Endometrium (tissue), 2 donors: ENCODE measurements at regions not wholly inside any gene's neighbourhood (a gene's known extent, or its start where the extent isn't known, plus 50 kb on each side); places are given as distances from the start of the nearest gene placed in this dataset.
"Not testable (repeated sequence)": the region's sequence is repeated elsewhere in the genome, so short reads cannot be mapped to it uniquely, and the experiment has no call there.

ENCODE experiments used
- FAIRE-seq: peaks from 2 replicates; lab custom pipeline; 2012; peaks lifted over from hg19 to GRCh38; lab: Jason Lieb, UNC
- donor health status: control.
- donor health status: control.

- FAIRE-seq, result no peak
These were observed 782.5 kb downstream of the TMTC2 start for GRCh38 chr12:83468988-83469908.

GRCh38 chr12:83465632-83466031, 778.9 kb downstream of the TMTC2 start:
- no peak for FAIRE-seq

GRCh38 chr12:83462419-83462818, 775.7 kb downstream of the TMTC2 start:
- FAIRE-seq, result no peak

GRCh38 chr12:83461336-83461935, 774.7 kb downstream of the TMTC2 start:
- peak; percentile 97 for FAIRE-seq

- no peak for FAIRE-seq
These were observed 764.5 kb downstream of the TMTC2 start for GRCh38 chr12:83451189-83451588.

- FAIRE-seq, result no peak
These were observed 747.9 kb downstream of the TMTC2 start for GRCh38 chr12:83434600-83434999.

- FAIRE-seq, result no peak
These were observed 745.5 kb downstream of the TMTC2 start for GRCh38 chr12:83432176-83432719.

- not testable (repeated sequence) for FAIRE-seq
These were observed 741.0 kb downstream of the TMTC2 start for GRCh38 chr12:83427586-83428136.

GRCh38 chr12:83414981-83415380, 728.3 kb downstream of the TMTC2 start:
- no peak for FAIRE-seq

- FAIRE-seq, result no peak
These were observed 722.1 kb downstream of the TMTC2 start for GRCh38 chr12:83408851-83409250.

- FAIRE-seq, result no peak
These were observed 721.4 kb downstream of the TMTC2 start for GRCh38 chr12:83408146-83408545.

- FAIRE-seq, result no peak
These were observed 717.8 kb downstream of the TMTC2 start for GRCh38 chr12:83404521-83404920.

GRCh38 chr12:83390186-83390585, 703.5 kb downstream of the TMTC2 start:
- no peak for FAIRE-seq

GRCh38 chr12:83389237-83389996, 702.7 kb downstream of the TMTC2 start:
- FAIRE-seq, result no peak

- FAIRE-seq, result no peak
These were observed 701.8 kb downstream of the TMTC2 start for GRCh38 chr12:83388551-83388950.

- no peak for FAIRE-seq
These were observed 700.0 kb downstream of the TMTC2 start for GRCh38 chr12:83386527-83387264.

- FAIRE-seq, result no peak
These were observed 691.6 kb downstream of the TMTC2 start for GRCh38 chr12:83378186-83378727.

GRCh38 chr12:83365317-83365716, 678.6 kb downstream of the TMTC2 start:
- FAIRE-seq, result no peak

GRCh38 chr12:83361475-83361874, 674.8 kb downstream of the TMTC2 start:
- FAIRE-seq, result no peak

GRCh38 chr12:83361071-83361470, 674.4 kb downstream of the TMTC2 start:
- no peak for FAIRE-seq
